ENCODE measurements at regions not wholly inside any gene's neighbourhood (a gene's known extent, or its start where the extent isn't known, plus 50 kb on each side); places are given as distances from the start of the nearest gene placed in this dataset.

GRCh38 chr18:53984021-53984420 lies 240.4 kb downstream of the MBD2 start:
- TF ChIP-seq CTCF (IDR thresholded peaks at IDR 0.05) (no peak), POLR2AphosphoS5 (IDR thresholded peaks at IDR 0.05; ENCODE audit: insufficient read depth in 1 of 2, low read depth in 1 of 2) (no peak), POLR2A (IDR thresholded peaks at IDR 0.05) (no peak)
